ENCODE measurements at regions not wholly inside any gene's neighbourhood (a gene's known extent, or its start where the extent isn't known, plus 50 kb on each side); places are given as distances from the start of the nearest gene placed in this dataset.

DNA sequence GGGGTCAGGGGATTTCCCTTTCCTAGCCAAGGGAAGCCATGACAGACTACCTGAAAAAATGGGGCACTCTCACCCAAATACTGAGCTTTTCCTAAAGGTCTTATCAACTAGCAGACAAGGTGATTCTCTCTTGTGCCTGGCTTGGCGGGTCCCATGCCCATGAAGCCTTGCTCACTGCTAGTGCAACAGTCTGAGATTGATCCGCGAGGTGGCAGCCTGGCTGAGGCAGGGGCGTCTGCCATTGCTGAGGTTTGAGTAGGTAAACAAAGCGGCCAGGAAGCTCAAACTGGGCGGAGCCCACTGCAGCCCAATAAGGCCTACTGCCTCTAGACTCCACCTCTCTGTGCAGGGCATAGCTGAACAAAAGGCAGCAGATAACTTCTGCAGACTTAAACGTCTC lies 152.6 kb upstream of the PMFBP1 start:
- DNase-seq (ENCODE audit: low read depth in 2 of 2) = no peak

GRCh38 chr16:72317446-72317845 lies 145.5 kb upstream of the PMFBP1 start:
- no peak for DNase-seq (ENCODE audit: low read depth in 2 of 2)

- no peak for DNase-seq (ENCODE audit: low read depth in 2 of 2)
Measured at GRCh38 chr16:72313903-72314302, 141.9 kb upstream of the PMFBP1 start.

DNA sequence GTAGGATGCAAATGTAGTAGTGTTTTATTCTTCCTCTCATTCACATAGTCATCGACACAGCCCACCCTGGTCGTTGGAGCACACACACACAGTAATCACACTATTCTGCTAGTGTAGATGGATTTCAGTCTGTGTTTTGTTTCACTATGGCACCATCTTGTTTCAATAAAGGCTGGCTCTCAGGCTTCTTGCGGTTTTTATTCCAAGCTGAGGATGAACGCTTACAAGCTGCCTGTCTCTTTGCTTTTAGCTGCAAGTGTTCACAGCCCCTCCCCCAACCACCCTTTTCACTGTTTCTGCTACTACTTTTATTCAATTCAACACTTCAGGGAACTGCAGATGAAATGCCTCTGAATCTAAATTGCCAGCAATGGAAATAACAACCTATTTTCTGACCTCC lies 140.9 kb upstream of the PMFBP1 start:
- DNase-seq (ENCODE audit: low read depth in 2 of 2) = no peak

- no peak for DNase-seq (ENCODE audit: low read depth in 2 of 2)
Measured at GRCh38 chr16:72311426-72311825, 139.5 kb upstream of the PMFBP1 start.

GRCh38 chr16:72309001-72309400 lies 137.0 kb upstream of the PMFBP1 start:
- no peak for DNase-seq (ENCODE audit: low read depth in 2 of 2)

DNA sequence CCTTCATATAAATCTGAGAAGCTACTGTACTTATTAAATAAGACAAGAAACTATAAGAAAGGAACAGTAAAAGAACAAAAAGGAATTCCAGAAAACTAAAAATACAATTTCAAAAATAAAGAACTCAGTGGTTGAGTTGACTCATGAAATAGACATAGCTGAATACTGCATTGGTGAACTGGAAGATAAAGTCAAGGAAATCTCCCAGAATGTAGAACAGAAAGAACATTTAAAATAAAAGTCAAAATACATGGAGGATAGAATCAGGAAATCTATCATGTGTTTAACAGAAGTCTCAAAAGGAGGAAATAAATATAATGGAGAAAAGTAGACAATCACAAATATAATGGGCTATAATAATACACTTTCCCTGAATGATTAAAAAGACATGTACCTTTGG lies 136.4 kb upstream of the PMFBP1 start:
- no peak for DNase-seq (ENCODE audit: low read depth in 2 of 2)

DNA sequence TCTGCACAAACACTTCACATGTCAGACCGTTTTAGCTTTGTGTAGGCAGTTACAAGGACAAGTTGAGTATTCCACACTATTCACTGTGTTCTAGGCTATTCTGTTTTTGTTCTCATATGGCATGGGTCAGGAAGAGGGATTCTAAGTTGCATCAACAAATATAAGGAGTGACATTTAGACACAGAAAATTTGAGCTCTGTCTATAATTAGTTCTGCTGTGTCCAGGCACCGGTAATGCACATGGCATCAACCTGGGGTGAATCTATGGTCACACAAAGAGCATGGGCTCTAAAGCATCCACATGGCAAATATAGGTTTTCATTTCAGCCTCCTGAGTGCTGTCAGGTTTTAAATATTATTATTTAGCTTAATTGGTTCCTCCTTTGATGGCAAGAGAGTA lies 130.4 kb upstream of the PMFBP1 start:
- DNase-seq (ENCODE audit: low read depth in 2 of 2) = no peak

- DNase-seq (ENCODE audit: low read depth in 2 of 2) = no peak
Measured at GRCh38 chr16:72301523-72302236, 129.7 kb upstream of the PMFBP1 start.

DNA sequence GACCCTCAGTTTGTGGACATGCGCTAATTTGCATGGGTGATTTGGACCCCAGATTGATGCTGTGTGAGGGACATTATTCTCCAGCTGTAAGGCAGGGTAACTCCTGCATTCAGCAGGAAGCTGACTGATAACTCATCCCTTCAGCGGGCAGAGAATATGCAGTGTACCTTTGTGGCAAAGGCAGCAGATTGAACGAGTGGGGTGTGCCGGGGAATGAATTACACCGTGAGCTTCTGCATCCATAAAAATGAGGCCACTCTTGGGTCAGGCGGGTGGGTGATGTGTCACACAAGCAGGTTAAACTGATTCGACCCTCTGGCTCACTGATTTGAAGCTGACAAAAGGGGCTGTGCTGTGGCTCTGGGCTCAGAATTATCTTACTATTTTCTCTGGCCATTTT lies 128.9 kb upstream of the PMFBP1 start:
- no peak for DNase-seq (ENCODE audit: low read depth in 2 of 2)

DNA sequence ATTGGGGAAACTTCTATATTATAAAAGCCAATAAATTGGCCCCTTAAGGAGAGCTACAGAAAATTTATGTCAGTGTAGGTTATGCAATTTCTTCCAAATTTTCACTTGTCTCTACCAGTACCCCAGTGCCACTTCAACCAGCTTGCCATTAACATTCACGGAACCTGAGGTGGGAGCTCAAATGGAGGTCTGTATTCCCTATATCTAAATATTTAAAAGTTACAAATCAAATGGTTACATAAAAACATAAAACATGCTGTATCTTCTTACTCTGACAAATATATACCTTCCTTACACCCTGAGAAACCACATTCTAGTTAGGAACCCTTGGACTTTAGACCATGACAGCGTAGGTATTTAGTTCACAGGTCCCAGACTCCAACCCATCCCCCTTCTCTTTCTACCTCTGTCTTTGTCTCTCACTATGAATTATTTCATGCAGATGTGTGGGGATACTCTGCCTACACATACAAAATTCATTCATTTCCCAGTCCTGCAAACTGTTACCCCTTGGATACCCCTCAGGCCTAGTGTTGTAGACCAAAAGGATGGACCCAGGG lies 127.8 kb upstream of the PMFBP1 start:
- no peak for DNase-seq (ENCODE audit: low read depth in 2 of 2)

DNA sequence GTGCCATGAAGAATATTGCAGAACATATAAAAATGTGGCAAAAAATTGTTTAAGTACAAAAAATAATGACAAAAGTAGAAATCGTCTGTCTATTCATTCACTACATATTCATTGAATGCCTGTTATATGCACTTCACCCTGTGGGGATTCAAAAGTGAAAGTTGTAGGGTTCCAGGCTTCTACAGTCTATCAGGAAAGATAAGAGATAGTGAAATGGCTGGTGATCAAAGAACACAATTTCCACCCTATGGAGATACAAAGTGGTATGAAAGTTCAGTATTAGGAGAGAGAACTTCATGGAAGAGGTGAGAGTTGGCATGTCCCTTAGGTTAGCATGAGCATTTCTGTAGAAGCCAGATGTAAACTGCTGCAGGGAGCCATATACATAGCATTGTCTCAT lies 127.0 kb upstream of the PMFBP1 start:
- no peak for DNase-seq (ENCODE audit: low read depth in 2 of 2)

DNA sequence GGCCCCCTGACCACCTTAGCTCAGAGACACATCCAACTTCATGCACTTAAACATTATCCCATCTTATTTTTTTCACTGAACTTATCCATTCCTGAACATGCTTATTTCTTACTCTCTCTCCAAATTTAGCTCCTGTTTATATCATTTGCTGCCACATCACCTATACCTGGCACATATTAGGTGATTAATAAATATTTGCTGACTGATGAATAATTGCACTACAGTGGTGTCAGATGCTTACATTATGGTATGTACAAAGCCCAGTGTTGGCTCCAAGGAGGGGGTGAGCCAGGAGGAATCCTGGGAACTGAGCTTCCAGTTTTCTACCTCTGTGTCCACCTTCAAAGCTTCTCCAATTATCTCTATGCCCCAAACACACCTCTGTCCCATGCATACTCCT lies 124.0 kb upstream of the PMFBP1 start:
- DNase-seq (ENCODE audit: low read depth in 2 of 2) = no peak

GRCh38 chr16:72291531-72291981 lies 119.6 kb upstream of the PMFBP1 start:
- no peak for DNase-seq (ENCODE audit: low read depth in 2 of 2)

DNA sequence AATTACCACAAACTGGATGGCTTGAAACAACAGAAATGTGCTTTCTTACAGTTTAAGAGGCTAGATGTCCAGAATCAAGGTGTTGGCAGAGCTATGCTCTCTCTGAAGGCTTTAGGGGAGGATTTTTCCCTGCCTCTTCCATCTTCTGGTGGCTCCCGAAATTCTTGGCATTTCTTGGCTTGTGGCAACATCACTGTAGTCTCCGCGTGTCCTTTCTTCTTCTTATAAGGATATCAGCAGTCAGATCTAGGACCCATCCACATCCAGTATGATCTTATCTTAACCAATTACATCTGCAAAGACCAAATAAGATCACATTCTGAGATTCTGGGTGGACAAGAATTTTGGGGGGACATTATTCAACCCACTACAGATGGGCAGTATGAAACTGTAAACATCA lies 119.2 kb upstream of the PMFBP1 start:
- no peak for DNase-seq (ENCODE audit: low read depth in 2 of 2)

DNA sequence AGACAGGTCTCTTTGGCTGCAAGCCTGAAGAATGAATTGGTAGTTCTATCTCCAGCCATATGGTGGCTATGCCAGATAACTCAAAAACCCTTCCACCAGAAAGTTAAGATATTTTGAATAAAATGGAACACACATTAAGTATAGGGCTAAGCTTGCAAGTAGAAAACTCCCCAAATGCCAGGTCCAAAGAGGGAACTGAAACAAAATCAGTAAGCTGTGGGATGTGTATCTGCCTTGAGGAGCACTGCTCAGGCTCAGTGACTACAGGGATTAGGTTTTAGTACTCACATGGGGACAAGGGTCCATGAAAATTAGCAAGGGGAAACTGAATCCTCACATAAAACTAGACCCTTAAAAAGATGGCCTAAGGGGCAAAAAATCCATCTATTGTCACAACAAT lies 115.7 kb upstream of the PMFBP1 start:
- no peak for DNase-seq (ENCODE audit: low read depth in 2 of 2)

GRCh38 chr16:72286936-72287620 lies 115.1 kb upstream of the PMFBP1 start:
- DNase-seq (ENCODE audit: low read depth in 2 of 2) = no peak

- no peak for DNase-seq (ENCODE audit: low read depth in 2 of 2)
Measured at GRCh38 chr16:72285728-72286127, 113.8 kb upstream of the PMFBP1 start.

- no peak for DNase-seq (ENCODE audit: low read depth in 2 of 2)
Measured at GRCh38 chr16:72285324-72285723, 113.4 kb upstream of the PMFBP1 start.

DNA sequence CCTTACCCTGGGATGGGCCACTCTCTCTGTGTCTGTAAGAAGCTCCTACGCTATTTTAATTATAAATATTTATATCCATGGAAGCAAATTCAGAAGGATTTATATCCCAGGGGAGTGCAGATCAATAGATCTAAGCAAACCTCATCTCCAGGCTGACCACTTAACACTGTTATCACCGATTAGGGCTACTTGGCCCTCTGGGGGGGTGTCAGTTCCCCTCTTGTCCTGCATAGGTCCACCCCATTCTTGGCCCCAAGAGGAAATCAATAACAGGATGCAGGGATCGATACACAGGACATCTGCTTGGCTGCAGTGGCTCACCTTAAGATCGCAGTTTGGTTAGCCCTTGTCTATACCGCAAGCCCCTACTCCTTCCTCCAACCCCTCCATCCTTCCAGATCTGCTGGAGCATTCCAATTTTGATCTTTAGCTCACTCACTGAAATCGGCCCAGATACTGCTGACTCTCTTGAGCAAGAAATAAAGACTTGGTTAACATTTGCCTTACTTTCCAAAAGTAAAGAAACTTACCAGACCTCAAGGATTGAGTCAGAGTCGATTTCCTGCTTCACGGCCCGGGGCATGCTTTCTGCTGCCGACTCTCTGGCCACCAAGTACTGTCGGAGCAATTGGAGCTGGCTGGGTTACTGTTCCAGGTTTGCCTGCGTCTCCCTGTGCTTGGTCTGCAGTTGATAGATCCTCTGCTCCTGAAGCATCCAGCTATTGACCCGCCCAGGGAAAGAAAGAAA lies 112.3 kb upstream of the PMFBP1 start:
- no peak for DNase-seq (ENCODE audit: low read depth in 2 of 2)

DNA sequence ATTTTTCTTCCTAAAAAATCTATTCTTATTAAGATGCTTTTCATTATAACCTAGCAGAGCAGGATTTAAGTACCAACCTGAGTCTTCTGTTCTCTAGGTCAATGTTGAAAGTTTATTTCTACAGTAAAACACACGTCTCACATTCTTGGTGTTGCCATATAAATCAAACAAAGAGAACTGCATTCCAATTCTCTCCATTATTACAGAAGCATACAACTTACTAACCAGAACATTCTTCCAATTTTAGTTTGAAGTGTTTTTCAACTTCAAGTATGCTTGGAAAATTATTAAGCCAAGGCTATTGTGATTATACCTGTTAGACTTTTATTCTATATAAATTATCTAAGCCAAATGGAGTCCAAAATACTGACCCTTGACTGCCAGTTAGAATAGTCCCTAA lies 110.4 kb upstream of the PMFBP1 start:
- no peak for DNase-seq (ENCODE audit: low read depth in 2 of 2)

GRCh38 chr16:72278301-72278700 lies 106.3 kb upstream of the PMFBP1 start:
- no peak for DNase-seq (ENCODE audit: low read depth in 2 of 2)

DNA sequence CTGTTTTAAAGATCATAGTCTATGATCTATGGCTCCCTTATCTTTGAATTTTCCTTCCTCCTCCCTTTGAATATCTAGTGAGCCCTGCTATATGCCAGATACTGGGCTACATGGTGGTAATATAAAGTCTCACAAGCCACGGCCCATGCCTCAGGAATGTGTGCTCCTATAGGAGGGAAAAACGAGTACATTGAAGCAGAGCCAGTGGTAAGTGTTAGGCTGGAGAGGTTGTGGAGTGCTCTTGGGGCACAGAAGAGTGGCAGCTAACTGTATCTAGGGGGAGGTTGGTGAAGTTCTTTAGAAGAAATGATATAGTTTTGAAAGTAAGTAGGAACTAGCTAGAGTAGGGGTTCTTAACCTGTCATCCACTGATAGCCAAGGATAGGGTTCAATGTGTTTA lies 105.8 kb upstream of the PMFBP1 start:
- DNase-seq (ENCODE audit: low read depth in 2 of 2) = no peak
